D341Med (cell line): ENCODE measurements at regions not wholly inside any gene's neighbourhood (a gene's known extent, or its start where the extent isn't known, plus 50 kb on each side); places are given as distances from the start of the nearest gene placed in this dataset.
"Not testable (repeated sequence)": the region's sequence is repeated elsewhere in the genome, so short reads cannot be mapped to it uniquely, and the experiment has no call there.

ENCODE experiments used
- DNase-seq: peaks from one replicate; pipeline ENCODE4 v3.0.0; 2012; ENCODE audit warnings: low spot score

DNA sequence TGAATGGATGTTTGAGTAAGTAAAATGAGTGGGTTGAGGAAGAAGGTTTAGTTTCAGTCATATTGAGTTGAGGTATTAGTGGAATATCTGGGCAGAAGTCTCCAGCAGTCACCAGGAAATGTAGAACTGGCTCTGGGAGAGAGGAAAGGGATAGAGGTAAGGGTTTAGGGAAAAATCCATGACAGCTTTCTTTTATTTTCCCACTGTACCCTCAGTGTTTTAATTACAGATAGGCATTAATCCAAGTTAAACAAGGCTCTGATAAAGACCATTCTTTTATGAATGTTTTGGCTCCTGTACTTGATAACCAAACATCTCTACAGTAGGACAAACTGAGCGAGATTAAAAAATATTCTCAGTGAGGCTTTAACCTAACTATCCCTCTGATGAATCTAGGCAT, 318.4 kb upstream of the SYNCRIP start:
- DNase-seq, result no peak

DNA sequence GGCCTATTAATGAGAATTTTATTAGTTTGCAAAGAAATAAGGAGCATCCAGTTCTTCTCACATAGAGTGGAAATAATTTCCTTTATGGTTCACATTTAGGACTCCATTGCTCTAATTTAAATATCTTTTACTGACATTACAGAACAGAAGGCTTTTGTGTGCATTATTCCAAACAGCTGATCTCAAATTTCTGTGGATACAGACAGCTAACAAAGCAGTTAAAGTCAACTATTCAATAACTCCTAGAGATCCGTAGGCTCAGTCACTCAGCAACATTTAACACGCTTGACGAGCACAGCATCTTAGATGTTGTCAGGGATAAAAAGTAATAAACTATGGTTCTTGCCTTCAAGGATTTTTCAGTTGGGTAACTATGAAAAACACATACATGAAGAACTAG, 305.8 kb upstream of the SYNCRIP start:
- DNase-seq, result no peak

DNA sequence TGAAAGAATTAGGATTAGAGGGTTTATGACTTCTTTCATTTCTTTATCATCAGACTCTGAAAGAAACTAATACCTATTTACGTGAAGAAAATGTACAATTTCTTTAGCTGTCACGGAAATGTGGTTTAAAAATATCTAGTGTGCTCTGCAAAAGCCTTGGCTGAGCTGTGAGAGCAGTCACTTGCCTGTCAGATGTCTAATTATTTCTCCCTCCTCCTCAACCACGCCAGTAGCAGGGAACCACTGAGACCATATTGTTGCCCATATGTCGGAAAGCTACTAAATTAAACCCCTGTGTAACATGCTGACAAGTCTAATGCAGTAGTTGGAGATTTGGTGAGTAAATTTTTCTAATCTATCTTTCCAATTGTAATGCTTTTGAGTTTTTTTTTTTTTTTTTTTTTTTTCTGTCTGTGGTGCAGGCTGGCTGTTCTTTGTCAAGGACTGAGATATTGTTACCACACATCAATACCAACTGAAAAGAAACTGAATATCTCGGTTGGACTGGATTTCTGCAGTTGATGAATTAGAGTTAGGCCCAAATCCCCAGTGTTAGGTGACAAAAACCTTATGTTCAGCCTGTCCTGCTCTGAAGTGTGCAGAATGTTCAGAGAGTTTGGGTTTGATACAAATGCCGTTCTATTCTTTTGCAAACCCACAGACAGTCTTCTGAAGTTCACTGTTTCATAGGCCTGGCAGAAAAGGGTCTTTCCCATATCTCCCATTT, 302.9 kb upstream of the SYNCRIP start:
- DNase-seq, result no peak

DNA sequence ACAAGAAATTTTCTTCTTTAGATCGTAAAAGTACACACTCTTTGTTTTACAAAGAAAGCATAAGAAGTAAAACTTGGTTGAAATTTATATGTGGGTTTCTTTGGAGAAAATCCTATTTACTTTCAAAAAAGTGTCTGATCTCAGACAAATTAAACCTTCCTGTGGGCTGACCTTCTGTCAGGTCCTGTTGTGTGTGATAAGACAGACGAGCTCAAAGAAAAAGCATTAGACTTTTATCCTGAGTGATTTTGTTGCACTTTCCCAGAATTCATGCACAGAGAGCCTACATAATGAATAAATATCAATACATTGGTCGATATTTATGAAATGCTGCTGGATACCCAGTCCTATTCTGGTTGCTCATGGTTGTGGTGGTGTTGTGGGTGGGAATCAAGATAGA, 302.1 kb upstream of the SYNCRIP start:
- DNase-seq, result no peak

DNA sequence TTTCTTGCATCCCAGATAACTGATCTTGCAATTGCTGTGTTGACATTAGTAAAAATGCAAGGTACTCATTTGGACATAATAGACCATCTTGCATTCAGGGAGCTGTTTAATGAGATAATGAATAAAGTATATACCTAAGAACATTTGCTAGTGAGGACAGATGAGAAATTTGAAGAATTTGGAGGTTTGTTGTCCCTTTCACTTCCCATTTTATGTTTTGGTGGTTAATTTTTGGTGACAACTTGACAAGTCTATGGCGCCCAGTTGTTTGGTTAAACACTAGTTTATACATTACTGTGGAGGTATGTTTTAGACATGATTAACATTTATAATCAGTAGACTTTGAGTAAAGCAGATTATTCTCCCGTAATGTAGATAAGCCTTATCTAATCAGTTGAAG, 300.2 kb upstream of the SYNCRIP start:
- no peak for DNase-seq

DNA sequence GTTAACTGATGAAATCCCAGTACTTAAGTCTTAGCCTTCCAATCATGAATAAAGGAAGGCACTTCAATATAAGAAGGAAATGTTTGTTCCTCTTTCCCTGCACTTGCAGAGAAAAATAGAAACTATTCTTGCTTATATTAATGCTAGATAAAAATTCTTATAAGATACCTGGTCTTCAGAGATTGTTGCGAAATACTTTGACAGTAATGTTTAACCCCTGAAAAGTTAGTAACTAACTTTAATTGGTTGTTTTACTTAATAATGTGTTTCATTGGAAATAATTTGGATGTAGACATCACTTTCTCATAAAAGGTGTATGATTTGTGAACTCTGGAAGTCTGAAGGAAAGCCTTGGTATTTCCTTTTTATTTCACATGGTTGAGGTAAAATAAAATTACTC, 294.2 kb upstream of the SYNCRIP start:
- DNase-seq, result no peak

DNA sequence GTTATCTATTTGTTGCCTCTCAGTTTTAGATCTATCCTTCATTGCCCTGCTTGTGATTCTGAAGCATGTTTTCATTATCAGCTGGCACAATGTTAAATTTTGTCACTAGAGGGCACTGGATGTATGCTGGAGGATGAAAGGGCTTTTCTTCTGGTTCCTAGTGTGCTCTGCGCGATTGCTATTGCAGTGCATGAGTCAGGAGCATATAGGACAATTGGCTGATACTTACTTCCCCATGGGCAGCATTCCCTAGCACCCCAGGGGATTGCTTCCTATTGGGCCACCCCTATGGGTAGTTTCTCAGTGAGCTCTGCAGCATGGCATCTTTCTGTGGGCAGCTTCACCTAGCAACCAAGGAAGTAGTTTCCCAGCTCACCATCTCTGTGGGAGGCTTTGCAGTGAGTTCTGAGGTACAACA, 280.3 kb upstream of the SYNCRIP start:
- peak; percentile 58 for DNase-seq

DNA sequence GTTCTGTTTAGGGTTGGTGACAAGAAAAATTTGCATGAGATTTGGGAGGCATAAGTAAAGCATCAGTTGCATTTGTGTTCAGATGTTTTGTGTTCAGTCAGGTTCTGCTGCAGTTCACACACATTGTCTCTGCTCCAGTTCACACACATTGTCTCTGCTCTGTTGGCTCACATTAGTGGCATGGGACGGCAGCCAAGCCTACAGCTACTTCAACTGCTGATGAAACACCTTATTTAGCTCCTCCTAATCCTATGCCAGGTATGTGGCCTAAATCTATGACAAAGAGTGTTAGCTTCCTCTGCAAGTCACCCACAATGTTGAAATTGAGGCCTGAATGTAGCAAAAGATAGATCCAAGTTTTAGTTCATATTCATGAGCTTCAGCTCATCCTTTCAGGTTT, 278.1 kb upstream of the SYNCRIP start:
- DNase-seq, result no peak

DNA sequence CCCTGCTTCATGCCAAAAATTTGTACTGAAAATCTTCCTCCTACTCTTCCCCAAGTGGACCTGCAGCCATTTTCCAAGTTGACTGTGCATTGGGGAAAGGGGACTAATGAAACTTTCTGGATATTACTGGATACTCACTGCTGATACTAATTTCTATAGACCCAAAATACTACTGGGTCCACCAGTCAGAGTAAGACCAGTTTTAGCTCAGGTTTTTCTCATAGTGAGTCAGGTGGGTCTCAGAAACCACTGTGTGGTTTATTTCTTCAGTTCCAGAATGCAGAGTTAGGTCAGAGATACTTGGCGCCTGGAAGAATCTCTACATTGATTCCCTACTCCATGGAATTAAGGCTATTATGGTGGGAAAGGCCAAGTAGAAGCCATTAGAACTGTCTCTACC, 274.8 kb upstream of the SYNCRIP start:
- DNase-seq, result no peak

DNA sequence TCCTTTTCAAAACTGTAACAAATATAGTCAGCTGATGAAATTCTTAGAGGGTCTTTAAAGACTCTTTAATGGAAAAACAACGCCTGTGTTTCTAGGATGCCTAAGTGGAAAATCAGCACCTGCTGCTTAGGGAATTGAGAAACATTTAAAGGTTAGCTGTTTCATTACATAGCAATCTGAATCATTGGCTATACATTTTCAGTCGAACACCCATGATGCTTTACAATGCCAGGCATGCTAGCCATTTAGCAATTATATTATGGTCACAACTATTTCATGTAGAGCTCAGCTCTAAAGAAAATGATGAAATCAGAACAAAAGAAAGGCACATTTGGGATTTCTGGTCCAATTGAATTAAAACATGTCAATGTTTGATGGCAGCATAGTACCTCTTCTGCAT, 270.3 kb upstream of the SYNCRIP start:
- no peak for DNase-seq

DNA sequence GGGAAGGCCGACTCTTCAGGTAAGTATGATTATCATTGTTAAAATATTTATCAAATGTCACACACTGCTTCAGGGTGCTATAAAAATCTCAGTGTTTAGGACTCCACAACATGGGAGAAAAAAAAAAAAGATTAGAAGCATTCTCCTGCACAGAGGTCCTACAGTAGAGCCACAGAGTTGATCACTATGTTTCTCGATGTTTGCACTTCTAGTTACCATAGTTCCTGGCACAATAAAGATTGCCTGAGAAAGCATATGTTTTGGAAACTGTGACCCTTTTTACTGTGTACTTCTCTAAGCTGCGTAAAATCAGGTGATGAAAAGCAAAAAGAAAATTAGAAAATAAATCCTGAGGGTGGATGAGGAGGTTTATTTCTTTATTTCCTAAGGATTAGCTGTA, 269.9 kb upstream of the SYNCRIP start:
- no peak for DNase-seq

DNA sequence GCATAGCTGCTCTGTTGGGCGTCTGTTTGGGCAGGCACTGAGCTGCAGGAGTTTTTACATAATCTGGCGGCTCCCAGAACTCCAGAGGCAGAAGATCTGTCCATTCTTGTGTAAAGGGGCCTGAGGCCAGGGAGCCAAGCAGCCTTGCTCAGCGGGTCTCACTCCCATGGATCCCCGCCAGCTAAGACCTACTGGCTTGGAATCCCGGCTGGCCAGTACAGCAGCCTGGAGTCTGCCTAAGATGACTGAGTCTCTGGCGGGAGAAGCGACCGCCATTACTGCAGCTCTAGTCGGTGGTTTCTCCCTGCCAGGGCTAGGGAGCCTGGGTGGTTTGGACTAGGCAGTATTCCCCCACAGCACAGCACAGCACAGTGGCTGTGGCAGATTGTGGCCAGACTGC, 268.4 kb upstream of the SYNCRIP start:
- DNase-seq, result no peak

DNA sequence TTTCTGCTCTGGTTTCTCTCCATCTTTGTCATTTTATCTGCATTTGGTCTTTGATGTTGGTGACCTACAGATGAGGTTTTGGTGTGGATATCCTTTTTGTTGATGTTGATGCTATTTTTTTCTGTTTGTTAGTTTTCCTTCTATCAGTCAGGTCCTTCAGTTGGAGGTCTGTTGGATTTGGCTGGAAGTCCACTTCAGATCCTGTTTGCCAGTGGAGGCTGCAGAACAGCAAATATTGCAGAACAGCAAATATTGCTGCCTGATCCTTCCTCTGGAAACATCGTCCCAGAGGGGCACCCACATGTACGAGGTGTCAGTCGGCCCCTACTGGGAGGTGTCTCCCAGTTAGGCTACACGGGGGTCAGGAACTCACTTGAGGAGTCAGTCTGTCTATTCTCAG, 265.4 kb upstream of the SYNCRIP start:
- not testable (repeated sequence) for DNase-seq

DNA sequence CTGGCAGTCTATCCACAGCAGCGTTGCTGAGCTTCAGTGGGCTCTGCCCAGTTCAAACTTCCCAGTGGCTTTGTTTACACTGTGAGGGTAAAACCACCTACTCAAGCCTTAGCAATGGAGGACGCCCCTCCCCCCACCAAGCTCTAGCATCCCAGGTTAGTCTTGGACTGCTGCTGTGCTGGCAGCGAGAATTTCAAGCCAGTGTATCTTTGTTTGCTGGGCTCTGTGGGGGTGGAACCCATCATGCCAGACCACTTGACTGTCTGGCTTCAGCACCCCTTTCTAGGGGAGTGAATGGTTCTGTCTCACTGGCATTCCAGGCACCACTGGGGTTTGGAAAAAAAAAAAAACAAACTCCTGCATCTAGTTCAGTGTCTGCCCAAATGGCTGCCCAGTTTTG, 249.7 kb upstream of the SYNCRIP start:
- no peak for DNase-seq

DNA sequence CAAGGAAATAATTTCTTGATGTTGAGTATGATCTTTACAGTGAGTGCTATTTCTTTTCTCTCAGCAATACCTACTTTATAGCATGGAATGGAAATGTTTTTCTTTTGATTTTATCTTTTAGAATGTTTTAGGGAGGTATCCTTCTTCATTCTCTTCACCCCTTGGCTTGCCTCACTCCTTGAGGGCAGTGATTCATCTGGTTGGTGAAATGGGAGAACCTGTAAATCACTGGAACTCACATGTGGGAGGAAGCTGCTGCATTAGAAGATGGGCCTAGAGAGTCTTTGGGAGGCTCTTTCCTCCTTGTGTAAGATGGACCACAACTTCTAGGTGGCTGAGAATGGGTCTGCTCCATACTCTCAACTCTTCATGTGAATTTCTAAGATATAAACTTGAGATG, 244.8 kb upstream of the SYNCRIP start:
- DNase-seq, result no peak

DNA sequence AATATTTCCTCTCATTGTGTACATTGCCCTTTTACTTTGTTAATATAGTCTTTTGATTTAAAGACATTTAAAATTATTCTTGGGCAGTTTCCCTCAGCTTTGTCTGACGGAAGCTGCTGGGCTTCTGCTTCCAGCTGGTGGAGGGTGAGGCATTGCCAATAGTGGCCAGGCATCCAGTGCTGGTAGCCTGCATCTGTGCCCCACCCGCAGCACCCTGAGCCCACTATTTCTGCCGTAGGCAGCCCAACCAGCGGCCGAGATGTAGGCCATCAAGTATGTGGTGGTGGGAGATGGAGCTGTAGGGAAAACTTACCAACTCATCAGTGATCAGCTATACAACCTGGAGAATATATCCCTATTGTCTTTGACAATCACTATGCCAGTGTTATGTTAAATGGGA, 226.0 kb upstream of the SYNCRIP start:
- no peak for DNase-seq

DNA sequence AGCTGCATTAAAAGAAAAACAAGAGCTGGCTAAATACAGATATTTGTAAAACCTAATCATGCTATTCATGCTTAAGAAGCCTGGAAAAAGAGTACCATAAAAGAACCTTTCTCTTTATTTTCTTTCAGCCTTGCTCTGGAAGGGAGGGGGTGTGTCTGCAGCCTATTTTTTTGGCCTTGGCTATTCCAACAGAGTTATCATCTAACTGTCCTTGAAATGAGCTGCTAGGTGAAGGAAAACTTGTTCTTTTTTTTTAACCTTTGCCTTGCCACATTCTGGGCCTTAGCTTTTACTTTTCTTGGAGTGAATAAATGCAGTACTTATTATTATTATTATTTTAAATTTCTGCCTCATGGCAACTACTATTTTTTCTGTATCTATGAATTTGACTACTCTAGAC, 224.9 kb upstream of the SYNCRIP start:
- no peak for DNase-seq

DNA sequence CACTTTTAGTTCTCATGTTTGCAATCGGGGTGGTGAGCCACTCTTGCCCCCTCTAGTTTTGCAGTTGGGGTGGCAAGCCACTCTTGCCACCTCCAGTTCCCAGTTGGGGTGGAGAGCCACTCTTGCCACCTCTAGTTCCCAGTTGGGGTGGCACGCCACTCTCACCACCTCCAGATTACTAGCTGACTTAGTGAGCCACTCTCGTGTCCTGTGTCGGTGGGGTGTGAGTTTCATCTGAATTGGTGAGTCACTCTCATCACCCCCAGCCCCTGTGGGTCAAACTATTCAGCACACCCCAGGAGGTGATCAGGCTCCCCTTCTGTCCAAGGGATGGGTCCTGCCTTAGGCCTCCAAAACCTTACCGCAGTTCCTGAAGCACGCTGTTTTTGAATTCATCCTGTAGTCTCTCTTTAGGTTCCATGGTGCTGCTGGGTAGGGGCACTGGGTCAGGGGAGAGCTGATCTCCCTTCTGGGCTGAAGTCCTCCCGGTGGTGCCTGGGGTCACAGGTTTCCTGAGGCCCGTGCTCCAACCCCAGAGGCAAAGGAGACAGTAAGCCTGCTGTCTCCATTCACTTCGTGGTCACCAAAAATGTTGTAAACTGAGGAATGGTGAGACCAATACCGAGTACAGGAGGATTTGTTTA, 224.2 kb upstream of the SYNCRIP start:
- DNase-seq, result no peak

DNA sequence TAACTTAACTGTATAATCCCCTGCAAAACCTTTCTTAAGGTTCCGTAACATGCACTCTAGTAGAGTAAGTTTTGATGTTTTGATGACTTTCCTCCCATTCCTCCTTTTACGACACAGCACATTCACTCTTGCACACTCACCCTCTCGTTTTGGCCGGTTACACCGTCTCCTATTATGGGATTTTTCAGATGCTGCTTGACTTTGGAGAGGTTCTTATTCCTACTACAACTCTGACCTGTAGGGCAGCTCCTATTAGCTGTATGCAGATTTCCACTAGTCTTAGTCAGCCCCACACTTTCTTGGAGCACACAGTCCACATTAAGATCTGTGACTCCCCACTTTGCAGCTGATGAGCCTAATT, 223.7 kb upstream of the SYNCRIP start:
- no peak for DNase-seq

DNA sequence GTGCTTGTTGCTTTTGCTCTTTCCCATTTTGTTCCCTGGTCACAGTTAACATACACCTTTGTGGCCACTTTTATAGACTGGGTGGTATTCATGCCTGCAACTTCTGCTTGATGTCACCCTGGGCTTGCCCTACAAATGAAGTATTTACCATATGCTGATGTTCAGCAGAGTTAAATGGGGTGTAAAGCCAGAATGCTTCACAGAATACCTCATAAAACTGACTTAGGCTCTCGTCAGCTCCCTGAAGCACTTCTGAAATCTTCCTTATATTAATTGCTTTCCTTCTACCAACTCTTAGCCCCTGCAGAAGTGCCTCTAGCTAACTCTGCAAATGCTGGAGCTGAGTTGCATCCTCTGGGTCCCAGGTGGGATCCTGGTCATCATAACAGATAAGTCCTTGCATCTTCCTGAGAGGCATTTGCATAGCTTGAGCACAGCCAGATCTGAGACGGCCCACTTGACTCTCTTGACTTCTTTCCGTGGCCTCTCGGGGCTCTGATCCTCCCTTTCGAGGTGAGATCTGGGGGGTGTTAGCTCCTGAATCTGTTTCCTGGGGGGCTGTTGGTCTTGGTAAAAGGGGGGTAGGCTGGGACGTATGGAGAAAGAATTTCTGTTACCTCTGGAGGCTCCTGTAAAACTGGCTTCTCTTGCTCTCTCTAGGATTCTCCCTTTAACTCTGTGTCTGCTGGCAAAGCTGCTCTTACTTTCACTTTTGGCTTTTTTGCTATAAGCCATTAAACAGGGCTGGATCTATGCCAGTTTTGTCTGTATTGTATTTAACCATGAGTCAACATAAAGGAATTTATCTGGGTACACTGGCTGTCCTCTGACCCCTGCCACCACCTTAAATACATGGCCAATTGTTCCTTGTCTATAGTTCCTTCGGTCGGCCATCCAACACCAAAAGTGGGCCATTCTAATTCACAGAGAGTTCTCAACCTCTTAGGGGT, 223.0 kb upstream of the SYNCRIP start:
- DNase-seq, result no peak

DNA sequence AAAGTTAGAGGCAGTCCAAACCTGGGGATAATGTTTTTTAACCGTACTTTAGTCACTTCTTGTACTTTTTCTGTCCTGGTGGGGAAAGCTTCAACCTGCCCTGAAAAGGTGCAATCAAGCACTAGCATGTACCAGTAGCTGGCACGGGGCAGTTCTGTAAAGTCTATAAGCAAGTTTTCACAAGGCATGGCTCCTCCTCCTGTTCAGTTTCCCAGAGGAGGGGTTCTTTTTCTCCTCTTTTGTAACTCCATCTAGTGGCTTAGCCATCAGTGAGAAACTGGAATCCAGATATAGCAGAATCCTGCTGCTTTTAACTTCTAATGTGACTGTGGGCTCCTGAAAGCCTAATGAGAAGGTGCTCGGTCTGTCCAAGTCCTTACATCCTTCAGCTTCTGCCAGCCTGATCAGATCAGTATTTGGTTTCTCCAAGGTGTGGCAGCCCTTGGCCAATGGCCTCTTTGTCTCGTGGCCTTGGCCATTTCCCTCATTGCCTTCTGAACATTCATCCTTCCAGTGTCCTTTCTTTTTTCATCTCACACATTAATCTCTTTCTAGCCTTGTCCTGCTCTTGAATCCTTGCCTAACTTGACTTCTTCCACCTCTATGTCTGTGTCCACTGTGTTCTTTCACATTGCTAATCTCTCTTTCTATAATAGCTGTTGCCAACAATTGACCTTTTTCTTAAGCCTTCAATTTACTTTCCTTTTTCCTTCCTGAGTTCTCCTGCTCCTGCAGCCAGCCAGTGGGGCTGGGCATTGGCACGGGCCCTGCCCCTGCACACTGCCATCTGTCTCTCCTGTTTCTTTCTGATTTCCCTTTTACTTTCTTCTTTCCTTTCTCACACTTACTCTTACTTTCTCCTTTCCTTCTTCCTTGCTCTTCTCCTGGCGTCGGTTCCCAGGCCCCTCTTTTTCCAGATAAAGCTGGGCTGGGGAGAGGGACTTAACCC, 222.0 kb upstream of the SYNCRIP start:
- no peak for DNase-seq

DNA sequence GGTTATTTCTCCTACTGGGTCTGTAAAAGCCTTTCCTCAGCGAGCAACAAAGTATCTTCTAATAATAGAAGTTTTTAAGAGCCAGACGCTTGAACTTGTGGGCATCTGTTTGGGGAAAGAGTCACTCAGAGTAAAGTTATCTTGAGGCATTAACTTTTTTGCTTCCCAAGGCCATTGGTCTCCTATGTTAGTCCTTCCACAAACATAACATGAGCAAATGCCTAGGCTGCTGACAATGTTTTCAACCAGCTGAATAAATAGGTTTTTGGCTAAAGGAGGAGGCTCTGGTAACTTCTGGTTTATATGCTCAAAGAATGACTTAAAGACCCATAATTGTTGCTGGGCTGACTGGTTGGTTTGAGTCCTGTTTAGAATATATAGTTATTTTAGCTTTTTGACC, 213.5 kb upstream of the SYNCRIP start:
- no peak for DNase-seq
